SJSA1 (cell line): ENCODE measurements at regions not wholly inside any gene's neighbourhood (a gene's known extent, or its start where the extent isn't known, plus 50 kb on each side); places are given as distances from the start of the nearest gene placed in this dataset.

Experiments used
- DNase-seq, 2 experiments: peaks; one replicate each; pipeline ENCODE4 v3.0.0-alpha.2; 2015 to 2020; ENCODE audit warnings: low spot score in 2 of 2, low read depth in 1 of 2
- H3K27ac ChIP-seq: fragments of 250-450 bp; sonication (Bioruptor Pico); 2 replicates; pipeline ENCODE4 v1.5.1; 2020; ENCODE audit warnings: mild to moderate bottlenecking, moderate library complexity
- H3K27me3 ChIP-seq: fragments of 250-450 bp; sonication (Bioruptor Pico); replicated peaks from 2 replicates; pipeline ENCODE4 v1.5.1; 2020; ENCODE audit warnings: mild to moderate bottlenecking, moderate library complexity
- H3K36me3 ChIP-seq: fragments of 250-450 bp; sonication (Bioruptor Pico); 2 replicates; pipeline ENCODE4 v1.5.1; 2020; ENCODE audit warnings: mild to moderate bottlenecking
- H3K4me1 ChIP-seq: fragments of 250-450 bp; sonication (Bioruptor Pico); replicated peaks from 2 replicates; pipeline ENCODE4 v1.6.1; 2021; ENCODE audit warnings: mild to moderate bottlenecking
- H3K4me3 ChIP-seq: fragments of 250-450 bp; sonication (Bioruptor Pico); 2 replicates; pipeline ENCODE4 v1.5.1; 2020; ENCODE audit warnings: mild to moderate bottlenecking
- H3K9me3 ChIP-seq: fragments of 250-450 bp; sonication (Bioruptor Pico); replicated peaks from 2 replicates; pipeline ENCODE4 v1.5.1; 2020; ENCODE audit warnings: mild to moderate bottlenecking

- Histone ChIP-seq H3K4me1 (peaks cover 6% of the 10 kb centered on the region; the same call in 1 of the 2 replicates), H3K4me3 (peak overlapping the region; percentile 28), H3K9me3 (no peaks in the 10 kb centered on the region), H3K27me3 (peaks cover 22% of the 10 kb centered on the region), H3K36me3 (no peaks in the 10 kb centered on the region), H3K27ac (no peak overlapping the region)
- DNase-seq = no peak
These were observed 370.9 kb upstream of the SMIM31 start for GRCh38 chr4:164383058-164383357.

- Histone ChIP-seq H3K4me3 (peak overlapping the region; percentile 28), H3K27me3 (peaks cover 22% of the 10 kb centered on the region), H3K4me1 (peaks cover 6% of the 10 kb centered on the region; the same call in 1 of the 2 replicates), H3K27ac (no peak overlapping the region), H3K9me3 (no peaks in the 10 kb centered on the region), H3K36me3 (no peaks in the 10 kb centered on the region)
- peak in 1 of 2 experiments; percentile 14 for DNase-seq
These were observed 370.3 kb upstream of the SMIM31 start for GRCh38 chr4:164383358-164384220.

- no peak for DNase-seq
- Histone ChIP-seq H3K27ac (no peak overlapping the region), H3K9me3 (no peaks in the 10 kb centered on the region), H3K4me3 (no peak overlapping the region), H3K36me3 (no peaks in the 10 kb centered on the region), H3K4me1 (peaks cover 6% of the 10 kb centered on the region; the same call in 1 of the 2 replicates), H3K27me3 (peaks cover 22% of the 10 kb centered on the region)
These were observed 369.5 kb upstream of the SMIM31 start for GRCh38 chr4:164384416-164384815.

GRCh38 chr4:164396439-164396838 lies 357.5 kb upstream of the SMIM31 start:
- Histone ChIP-seq H3K9me3 (no peaks in the 10 kb centered on the region), H3K36me3 (no peaks in the 10 kb centered on the region), H3K27me3 (0 out of 2 replicates have a peak, but pooled peaks cover 2% of the 10 kb centered on the region), H3K4me1 (no peaks in the 10 kb centered on the region), H3K4me3 (no peak overlapping the region), H3K27ac (no peak overlapping the region)
- no peak for DNase-seq

GRCh38 chr4:164402554-164402953 lies 351.4 kb upstream of the SMIM31 start:
- 0 out of 2 replicates have a peak, but pooled peaks cover 2% of the 10 kb centered on the region for H3K27me3 ChIP-seq
- no peaks in the 10 kb centered on the region for H3K9me3 ChIP-seq
- H3K4me1 ChIP-seq = no peaks in the 10 kb centered on the region
- no peak overlapping the region for H3K4me3 ChIP-seq
- no peak overlapping the region for H3K27ac ChIP-seq
- H3K36me3 ChIP-seq = no peaks in the 10 kb centered on the region
- DNase-seq = no peak

- no peaks in the 10 kb centered on the region for H3K27me3 ChIP-seq
- DNase-seq = no peak
- H3K9me3 ChIP-seq = no peaks in the 10 kb centered on the region
- H3K27ac ChIP-seq = no peak overlapping the region
- H3K36me3 ChIP-seq = no peaks in the 10 kb centered on the region
- H3K4me3 ChIP-seq = no peak overlapping the region
- no peaks in the 10 kb centered on the region for H3K4me1 ChIP-seq
These were observed 348.2 kb upstream of the SMIM31 start for GRCh38 chr4:164405774-164406173.

GRCh38 chr4:164408831-164409230 lies 345.1 kb upstream of the SMIM31 start:
- DNase-seq = no peak
- H3K36me3 ChIP-seq = no peaks in the 10 kb centered on the region
- H3K27me3 ChIP-seq = no peaks in the 10 kb centered on the region
- H3K27ac ChIP-seq = no peak overlapping the region
- no peaks in the 10 kb centered on the region for H3K9me3 ChIP-seq
- no peak overlapping the region for H3K4me3 ChIP-seq
- no peaks in the 10 kb centered on the region for H3K4me1 ChIP-seq

GRCh38 chr4:164410401-164410800 lies 343.5 kb upstream of the SMIM31 start:
- no peaks in the 10 kb centered on the region for H3K9me3 ChIP-seq
- no peaks in the 10 kb centered on the region for H3K4me1 ChIP-seq
- no peak overlapping the region for H3K27ac ChIP-seq
- no peak overlapping the region for H3K4me3 ChIP-seq
- DNase-seq = no peak
- H3K36me3 ChIP-seq = no peaks in the 10 kb centered on the region
- H3K27me3 ChIP-seq = no peaks in the 10 kb centered on the region

- no peak for DNase-seq
- no peak overlapping the region for H3K27ac ChIP-seq
- H3K4me1 ChIP-seq = no peaks in the 10 kb centered on the region
- no peaks in the 10 kb centered on the region for H3K36me3 ChIP-seq
- no peaks in the 10 kb centered on the region for H3K9me3 ChIP-seq
- no peaks in the 10 kb centered on the region for H3K27me3 ChIP-seq
- no peak overlapping the region for H3K4me3 ChIP-seq
These were observed 341.7 kb upstream of the SMIM31 start for GRCh38 chr4:164412246-164412645.

- H3K9me3 ChIP-seq = no peaks in the 10 kb centered on the region
- no peak for DNase-seq
- H3K36me3 ChIP-seq = no peaks in the 10 kb centered on the region
- no peaks in the 10 kb centered on the region for H3K4me1 ChIP-seq
- no peak overlapping the region for H3K4me3 ChIP-seq
- no peaks in the 10 kb centered on the region for H3K27me3 ChIP-seq
- H3K27ac ChIP-seq = no peak overlapping the region
These were observed 340.2 kb upstream of the SMIM31 start for GRCh38 chr4:164413743-164414142.

- Histone ChIP-seq H3K27me3 (no peaks in the 10 kb centered on the region), H3K27ac (no peak overlapping the region), H3K36me3 (no peaks in the 10 kb centered on the region), H3K4me3 (no peak overlapping the region), H3K9me3 (no peaks in the 10 kb centered on the region), H3K4me1 (no peaks in the 10 kb centered on the region)
- DNase-seq = no peak
These were observed 330.1 kb upstream of the SMIM31 start for GRCh38 chr4:164423819-164424218.

GRCh38 chr4:164424846-164425245 lies 329.1 kb upstream of the SMIM31 start:
- Histone ChIP-seq H3K27ac (no peak overlapping the region), H3K4me1 (no peaks in the 10 kb centered on the region), H3K4me3 (no peak overlapping the region), H3K27me3 (no peaks in the 10 kb centered on the region), H3K36me3 (no peaks in the 10 kb centered on the region), H3K9me3 (no peaks in the 10 kb centered on the region)
- no peak for DNase-seq

GRCh38 chr4:164428561-164428960 lies 325.4 kb upstream of the SMIM31 start:
- H3K4me3 ChIP-seq = no peak overlapping the region

GRCh38 chr4:164438321-164438720 lies 315.6 kb upstream of the SMIM31 start:
- H3K36me3 ChIP-seq = no peaks in the 10 kb centered on the region
- 0 out of 2 replicates have a peak overlapping the region, but pooled peaks have one; percentile 14 for H3K27ac ChIP-seq
- H3K9me3 ChIP-seq = no peaks in the 10 kb centered on the region
- peak; percentile 12 to 51 for DNase-seq
- peaks cover 25% of the 10 kb centered on the region for H3K4me1 ChIP-seq
- no peak overlapping the region for H3K4me3 ChIP-seq
- no peaks in the 10 kb centered on the region for H3K27me3 ChIP-seq

More at GRCh38 chr4:164428561-164428960, 325.4 kb upstream of the SMIM31 start:
- DNase-seq = no peak
- Histone ChIP-seq H3K27ac (no peak overlapping the region), H3K9me3 (no peaks in the 10 kb centered on the region), H3K27me3 (no peaks in the 10 kb centered on the region), H3K4me1 (no peaks in the 10 kb centered on the region), H3K36me3 (no peaks in the 10 kb centered on the region)
